Caco-2 (cell line): ENCODE measurements at regions not wholly inside any gene's neighbourhood (a gene's known extent, or its start where the extent isn't known, plus 50 kb on each side); places are given as distances from the start of the nearest gene placed in this dataset.
A peak's percentile ranks its signal among the peaks of the same experiment; 100 is the strongest.

Experiments used
- BruUV-seq: library from RNA; stranded (reverse); fragments of 400-500 nt; replicated peaks from 2 replicates; lab custom pipeline; 2021; lab: Mats Ljungman, UMichigan
- CTCF ChIA-PET: fragments of 300-600 bp; sonication (Branson Sonifier 250); formaldehyde crosslinking; loops from one replicate; lab custom pipeline; 2022; ENCODE audit warnings: antibody characterized with exemption; lab: Charles Lee
- POLR2A ChIA-PET: fragments of 300-600 bp; sonication (Branson Sonifier 250); formaldehyde crosslinking; loops from one replicate; lab custom pipeline; 2022; ENCODE audit warnings: antibody characterized with exemption; lab: Charles Lee
- DNase-seq, 2 experiments: peaks; one replicate each; pipeline versions ENCODE4 v3.0.0 to v3.0.0-alpha.2; 2020 to 2022
- H3K27me3 ChIP-seq: replicated peaks from 2 replicates; pipeline ENCODE4 v1.6.0; 2011; ENCODE audit warnings: low read length; ENCODE audit not compliant: control insufficient read depth, insufficient read depth
- H3K36me3 ChIP-seq: 2 replicates; pipeline ENCODE4 v1.5.1; 2011; ENCODE audit warnings: low read length; ENCODE audit not compliant: control insufficient read depth, insufficient read depth
- H3K4me1 ChIP-seq: fragments of 250-450 bp; sonication (Bioruptor Pico); 2 replicates; pipeline ENCODE4 v1.5.1; 2020; ENCODE audit warnings: mild to moderate bottlenecking
- H3K4me3 ChIP-seq: 2 replicates; pipeline ENCODE4 v1.5.1; 2011; ENCODE audit warnings: low read depth, mild to moderate bottlenecking, control low read depth, low read length
- H3K9me3 ChIP-seq: fragments of 250-450 bp; sonication (Bioruptor Pico); 2 replicates; pipeline ENCODE4 v1.5.1; 2020; ENCODE audit warnings: mild to moderate bottlenecking, moderate library complexity
- H3K27ac Mint-ChIP-seq: one replicate; pipeline ENCODE4 v1.8.0; 2022; ENCODE audit warnings: mixed read lengths; ENCODE audit not compliant: unreplicated experiment
- H3K27me3 Mint-ChIP-seq: one replicate; pipeline ENCODE4 v1.8.0; 2022; ENCODE audit warnings: mixed read lengths; ENCODE audit not compliant: insufficient read depth, unreplicated experiment
- H3K36me3 Mint-ChIP-seq: one replicate; pipeline ENCODE4 v1.8.0; 2022; ENCODE audit warnings: mild to moderate bottlenecking, mixed read lengths; ENCODE audit not compliant: insufficient read depth, unreplicated experiment
- H3K4me1 Mint-ChIP-seq: one replicate; pipeline ENCODE4 v1.8.0; 2022; ENCODE audit warnings: low read depth, mixed read lengths; ENCODE audit not compliant: unreplicated experiment
- H3K4me3 Mint-ChIP-seq: one replicate; pipeline ENCODE4 v1.8.0; 2022; ENCODE audit warnings: mild to moderate bottlenecking, moderate library complexity, mixed read lengths; ENCODE audit not compliant: unreplicated experiment
- H3K9me3 Mint-ChIP-seq: one replicate; pipeline ENCODE4 v1.8.0; 2022; ENCODE audit warnings: mixed read lengths; ENCODE audit not compliant: unreplicated experiment
- CTCF ChIP-seq, 2 experiments: fragments of 200-600 bp in 1 of 2; IDR thresholded peaks; 1 replicate in 1 of 2; 2 replicates in 1 of 2; pipeline versions ENCODE4 v1.5.1 to v1.8.0; 2011 to 2022; ENCODE audit warnings: antibody characterized with exemption in 1 of 2, control low read depth in 1 of 2, inconsistent platforms in 1 of 2, low read depth in 1 of 2, low read length in 1 of 2, mild to moderate bottlenecking in 1 of 2, moderate library complexity in 1 of 2; ENCODE audit not compliant: insufficient read depth in 1 of 2, severe bottlenecking in 1 of 2, unreplicated experiment in 1 of 2
- intact Hi-C: fragments of 100-400 bp; cut with micrococcal nuclease; formaldehyde crosslinking; loops from one replicate; pipeline ENCODE4 v1.10.0; 2022; ENCODE audit not compliant: unreplicated experiment

- TF ChIP-seq CTCF (IDR thresholded peaks at IDR 0.05; ENCODE audit: insufficient read depth in 1 of 2, low read depth in 1 of 2, low read length in 1 of 2, severe bottlenecking in 1 of 2, unreplicated experiment in 1 of 2), result no peak
- no TSS peak for BruUV-seq
- no peaks in the 10 kb centered on the region for H3K27me3 Mint-ChIP-seq
- intact Hi-C loops, result no loop called here
- Histone ChIP-seq H3K27me3 (no peaks in the 10 kb centered on the region), H3K36me3 (no peaks in the 10 kb centered on the region), H3K4me1 (peaks cover 16% of the 10 kb centered on the region), H3K9me3 (peaks cover 9% of the 10 kb centered on the region; the same call in 1 of the 2 replicates), H3K4me3 (no peak overlapping the region)
- DNase-seq, result no peak
- no peaks in the 10 kb centered on the region for H3K4me1 Mint-ChIP-seq
- peak overlapping the region; percentile 19 for H3K27ac Mint-ChIP-seq
- ChIA-PET POLR2A (no interaction called here), CTCF (no interaction called here)
- H3K9me3 Mint-ChIP-seq, result peaks cover 16% of the 10 kb centered on the region
- H3K4me3 Mint-ChIP-seq, result no peak overlapping the region
- no peaks in the 10 kb centered on the region for H3K36me3 Mint-ChIP-seq
Measured at GRCh38 chr1:203985676-203986075, 87.2 kb upstream of the SOX13 start.

GRCh38 chr1:203986887-203987461, 85.9 kb upstream of the SOX13 start:
- no peak for TF ChIP-seq CTCF (IDR thresholded peaks at IDR 0.05; ENCODE audit: insufficient read depth in 1 of 2, low read depth in 1 of 2, low read length in 1 of 2, severe bottlenecking in 1 of 2, unreplicated experiment in 1 of 2)
- CTCF ChIA-PET, result no interaction called here
- H3K4me3 ChIP-seq, result no peak overlapping the region
- no peaks in the 10 kb centered on the region for H3K36me3 Mint-ChIP-seq
- BruUV-seq, result no TSS peak
- no peaks in the 10 kb centered on the region for H3K36me3 ChIP-seq
- peaks cover 16% of the 10 kb centered on the region for H3K4me1 ChIP-seq
- peaks cover 9% of the 10 kb centered on the region; the same call in 1 of the 2 replicates for H3K9me3 ChIP-seq
- peaks cover 16% of the 10 kb centered on the region for H3K9me3 Mint-ChIP-seq
- POLR2A ChIA-PET, result no interaction called here
- no peaks in the 10 kb centered on the region for H3K27me3 ChIP-seq
- H3K27me3 Mint-ChIP-seq, result no peaks in the 10 kb centered on the region
- intact Hi-C loops, result no loop called here
- no peaks in the 10 kb centered on the region for H3K4me1 Mint-ChIP-seq
- no peak overlapping the region for H3K4me3 Mint-ChIP-seq
- H3K27ac Mint-ChIP-seq, result no peak overlapping the region
- DNase-seq, result no peak

- H3K36me3 ChIP-seq, result no peaks in the 10 kb centered on the region
- peaks cover 4% of the 10 kb centered on the region; the same call in 1 of the 2 replicates for H3K9me3 ChIP-seq
- no TSS peak for BruUV-seq
- Mint-ChIP-seq H3K36me3 (no peaks in the 10 kb centered on the region), H3K27ac (no peak overlapping the region), H3K27me3 (no peaks in the 10 kb centered on the region), H3K4me3 (no peak overlapping the region), H3K4me1 (no peaks in the 10 kb centered on the region), H3K9me3 (peaks cover 16% of the 10 kb centered on the region)
- no peaks in the 10 kb centered on the region for H3K27me3 ChIP-seq
- POLR2A ChIA-PET, result no interaction called here
- CTCF ChIA-PET, result no interaction called here
- H3K4me1 ChIP-seq, result peaks cover 8% of the 10 kb centered on the region
- no peak overlapping the region for H3K4me3 ChIP-seq
- TF ChIP-seq CTCF (IDR thresholded peaks at IDR 0.05; ENCODE audit: insufficient read depth in 1 of 2, low read depth in 1 of 2, low read length in 1 of 2, severe bottlenecking in 1 of 2, unreplicated experiment in 1 of 2), result no peak
- intact Hi-C loops, result no loop called here
- DNase-seq, result no peak
Measured at GRCh38 chr1:203990118-203990517, 82.8 kb upstream of the SOX13 start.
